OCI-LY1 (cell line): ENCODE measurements at regions not wholly inside any gene's neighbourhood (a gene's known extent, or its start where the extent isn't known, plus 50 kb on each side); places are given as distances from the start of the nearest gene placed in this dataset.

Source experiments
- EZH2 ChIP-seq: fragments of 200-600 bp; sonication (generic), shearing (Covaris generic); IDR thresholded peaks from 2 replicates; pipeline ENCODE4 v1.8.0; 2017; ENCODE audit warnings: borderline replicate concordance, mixed run types, mild to moderate bottlenecking, antibody characterized with exemption, low read length, moderate library complexity, mixed read lengths
- TF ChIP-seq, protein P1 (sequence below): fragments of 200-600 bp; sonication (generic), shearing (Covaris generic); IDR thresholded peaks from 2 replicates; pipeline ENCODE4 v1.5.1; 2017; ENCODE audit warnings: mild to moderate bottlenecking, antibody characterized with exemption, low read length, moderate library complexity, mixed read lengths

GRCh38 chr1:222299524-222299923 is 248.4 kb downstream of the HHIPL2 start:
- TF ChIP-seq, protein P1, sequence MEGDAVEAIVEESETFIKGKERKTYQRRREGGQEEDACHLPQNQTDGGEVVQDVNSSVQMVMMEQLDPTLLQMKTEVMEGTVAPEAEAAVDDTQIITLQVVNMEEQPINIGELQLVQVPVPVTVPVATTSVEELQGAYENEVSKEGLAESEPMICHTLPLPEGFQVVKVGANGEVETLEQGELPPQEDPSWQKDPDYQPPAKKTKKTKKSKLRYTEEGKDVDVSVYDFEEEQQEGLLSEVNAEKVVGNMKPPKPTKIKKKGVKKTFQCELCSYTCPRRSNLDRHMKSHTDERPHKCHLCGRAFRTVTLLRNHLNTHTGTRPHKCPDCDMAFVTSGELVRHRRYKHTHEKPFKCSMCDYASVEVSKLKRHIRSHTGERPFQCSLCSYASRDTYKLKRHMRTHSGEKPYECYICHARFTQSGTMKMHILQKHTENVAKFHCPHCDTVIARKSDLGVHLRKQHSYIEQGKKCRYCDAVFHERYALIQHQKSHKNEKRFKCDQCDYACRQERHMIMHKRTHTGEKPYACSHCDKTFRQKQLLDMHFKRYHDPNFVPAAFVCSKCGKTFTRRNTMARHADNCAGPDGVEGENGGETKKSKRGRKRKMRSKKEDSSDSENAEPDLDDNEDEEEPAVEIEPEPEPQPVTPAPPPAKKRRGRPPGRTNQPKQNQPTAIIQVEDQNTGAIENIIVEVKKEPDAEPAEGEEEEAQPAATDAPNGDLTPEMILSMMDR = no peak
- TF ChIP-seq EZH2 = no peak
